Esophagus squamous epithelium (tissue), 4 donors: ENCODE measurements at regions not wholly inside any gene's neighbourhood (a gene's known extent, or its start where the extent isn't known, plus 50 kb on each side); places are given as distances from the start of the nearest gene placed in this dataset.

ENCODE experiments used
- CTCF ChIP-seq, 6 experiments: fragments of 450-650 bp in 4 of 6; fragments of 200-600 bp in 2 of 6; sonication (generic) in 2 of 6; IDR thresholded peaks; one replicate each; pipeline ENCODE4 v1.5.1; 2016 to 2019; ENCODE audit warnings: antibody characterized with exemption in 6 of 6, mild to moderate bottlenecking in 4 of 6, moderate library complexity in 4 of 6
- POLR2A ChIP-seq, 4 donors: fragments of 450-650 bp; IDR thresholded peaks; one replicate each; pipeline ENCODE4 v1.6.1; 2017; ENCODE audit warnings: antibody characterized with exemption in 4 of 4, mild to moderate bottlenecking in 4 of 4, moderate library complexity in 3 of 4

GRCh38 chrX:44400161-44400560 is 56.7 kb upstream of the EFHC2 start:
- TF ChIP-seq CTCF (IDR thresholded peaks at IDR 0.05) (no peak), POLR2A (IDR thresholded peaks at IDR 0.05) (no peak)
